Skin epidermis (tissue), 12 donors: ENCODE measurements at regions not wholly inside any gene's neighbourhood (a gene's known extent, or its start where the extent isn't known, plus 50 kb on each side); places are given as distances from the start of the nearest gene placed in this dataset.

Experiments used
- H3K27ac ChIP-seq, 21 experiments: fragments of 200-600 bp; sonication (generic) in 11 of 21; one replicate each; pipeline ENCODE4 v1.5.0; 2020; ENCODE audit warnings: mild to moderate bottlenecking in 3 of 21, inconsistent platforms in 2 of 21, moderate library complexity in 2 of 21
- H3K4me3 ChIP-seq, 7 experiments: fragments of 200-600 bp; sonication (generic) in 2 of 7; one replicate each; pipeline ENCODE4 v1.5.0; 2020; ENCODE audit warnings: inconsistent platforms in 2 of 7, mild to moderate bottlenecking in 2 of 7, moderate library complexity in 1 of 7

- no peak overlapping the region for H3K27ac ChIP-seq
- H3K4me3 ChIP-seq, result no peak overlapping the region
Measured at GRCh38 chr2:150003544-150003943, 416.0 kb upstream of the MMADHC start.

GRCh38 chr2:150001788-150002187, 414.2 kb upstream of the MMADHC start:
- no peak overlapping the region for H3K27ac ChIP-seq

GRCh38 chr2:149996901-149997300, 409.3 kb upstream of the MMADHC start:
- no peak overlapping the region for H3K27ac ChIP-seq
- no peak overlapping the region for H3K4me3 ChIP-seq

More at GRCh38 chr2:150001788-150002187, 414.2 kb upstream of the MMADHC start:
- H3K4me3 ChIP-seq, result no peak overlapping the region

GRCh38 chr2:149994057-149994728, 406.6 kb upstream of the MMADHC start:
- no peak overlapping the region for H3K4me3 ChIP-seq
- no peak overlapping the region for H3K27ac ChIP-seq

GRCh38 chr2:149993316-149993715, 405.7 kb upstream of the MMADHC start:
- Histone ChIP-seq H3K4me3 (no peak overlapping the region), H3K27ac (peak overlapping the region in 2 of 21 experiments; percentile 26 to 30)

- no peak overlapping the region for H3K4me3 ChIP-seq
- H3K27ac ChIP-seq, result no peak overlapping the region
Measured at GRCh38 chr2:149991576-149991975, 404.0 kb upstream of the MMADHC start.

- Histone ChIP-seq H3K27ac (no peak overlapping the region), H3K4me3 (no peak overlapping the region)
Measured at GRCh38 chr2:149990965-149991364, 403.4 kb upstream of the MMADHC start.

GRCh38 chr2:149989447-149990063, 402.0 kb upstream of the MMADHC start:
- Histone ChIP-seq H3K4me3 (no peak overlapping the region), H3K27ac (no peak overlapping the region)

- Histone ChIP-seq H3K27ac (no peak overlapping the region), H3K4me3 (no peak overlapping the region)
Measured at GRCh38 chr2:149988361-149988760, 400.8 kb upstream of the MMADHC start.

- no peak overlapping the region for H3K27ac ChIP-seq
- H3K4me3 ChIP-seq, result no peak overlapping the region
Measured at GRCh38 chr2:149986861-149987260, 399.3 kb upstream of the MMADHC start.

- Histone ChIP-seq H3K4me3 (no peak overlapping the region), H3K27ac (no peak overlapping the region)
Measured at GRCh38 chr2:149984311-149984710, 396.7 kb upstream of the MMADHC start.

- H3K27ac ChIP-seq, result no peak overlapping the region
Measured at GRCh38 chr2:149972066-149972465, 384.5 kb upstream of the MMADHC start.

GRCh38 chr2:149954981-149955600, 367.5 kb upstream of the MMADHC start:
- Histone ChIP-seq H3K27ac (no peak overlapping the region), H3K4me3 (no peak overlapping the region)

More at GRCh38 chr2:149972066-149972465, 384.5 kb upstream of the MMADHC start:
- H3K4me3 ChIP-seq, result no peak overlapping the region

GRCh38 chr2:149953627-149954026, 366.1 kb upstream of the MMADHC start:
- Histone ChIP-seq H3K27ac (no peak overlapping the region), H3K4me3 (no peak overlapping the region)

- Histone ChIP-seq H3K27ac (no peak overlapping the region), H3K4me3 (no peak overlapping the region)
Measured at GRCh38 chr2:149931486-149931885, 343.9 kb upstream of the MMADHC start.

- H3K4me3 ChIP-seq, result no peak overlapping the region
- H3K27ac ChIP-seq, result no peak overlapping the region
Measured at GRCh38 chr2:149928011-149928410, 340.4 kb upstream of the MMADHC start.

- H3K4me3 ChIP-seq, result no peak overlapping the region
- H3K27ac ChIP-seq, result no peak overlapping the region
Measured at GRCh38 chr2:149926149-149926548, 338.6 kb upstream of the MMADHC start.

- no peak overlapping the region for H3K27ac ChIP-seq
- no peak overlapping the region for H3K4me3 ChIP-seq
Measured at GRCh38 chr2:149924549-149925213, 337.1 kb upstream of the MMADHC start.

- no peak overlapping the region for H3K4me3 ChIP-seq
- no peak overlapping the region for H3K27ac ChIP-seq
Measured at GRCh38 chr2:149924028-149924427, 336.5 kb upstream of the MMADHC start.

GRCh38 chr2:149921911-149922616, 334.5 kb upstream of the MMADHC start:
- H3K27ac ChIP-seq, result no peak overlapping the region
- H3K4me3 ChIP-seq, result no peak overlapping the region
